OCI-LY7 (cell line): ENCODE measurements at regions not wholly inside any gene's neighbourhood (a gene's known extent, or its start where the extent isn't known, plus 50 kb on each side); places are given as distances from the start of the nearest gene placed in this dataset.

Source experiments
- CTCF ChIP-seq: fragments of 200-600 bp; sonication (generic); conservative IDR thresholded peaks from 2 replicates; pipeline ENCODE4 v1.5.1; 2014; ENCODE audit warnings: mild to moderate bottlenecking, antibody characterized with exemption, low read length, moderate library complexity, mixed read lengths
- EZH2phosphoT487 ChIP-seq: fragments of 200-600 bp; sonication (generic); IDR thresholded peaks from 2 replicates; pipeline ENCODE4 v1.6.1; 2018; ENCODE audit warnings: low read depth, borderline replicate concordance, mild to moderate bottlenecking, mixed run types, antibody characterized with exemption, low read length, moderate library complexity, mixed read lengths

DNA sequence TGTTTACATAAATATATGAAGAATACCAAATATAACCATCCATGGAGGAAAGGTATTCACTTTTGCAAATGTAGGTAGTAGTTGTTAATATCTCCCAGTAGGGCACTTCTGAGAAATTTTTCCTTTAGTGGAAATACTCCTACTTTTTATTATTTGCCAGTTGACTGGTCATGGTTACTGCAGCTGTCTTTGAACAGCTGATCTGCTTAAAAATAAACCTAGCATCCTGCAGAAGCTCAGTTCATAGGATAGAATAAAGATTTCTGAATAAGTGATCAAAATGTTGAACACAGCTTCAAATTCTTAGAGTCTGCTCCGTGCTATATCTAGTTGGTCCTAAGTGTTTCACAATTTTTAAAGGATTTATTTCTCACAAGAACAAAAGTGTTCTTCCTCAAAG is 270.7 kb upstream of the TRPC7 start:
- no peak for TF ChIP-seq CTCF
- TF ChIP-seq EZH2phosphoT487: no peak
